ENCODE measurements at regions not wholly inside any gene's neighbourhood (a gene's known extent, or its start where the extent isn't known, plus 50 kb on each side); places are given as distances from the start of the nearest gene placed in this dataset.
A peak's percentile ranks its signal among the peaks of the same experiment; 100 is the strongest.
"Not testable (repeated sequence)": the region's sequence is repeated elsewhere in the genome, so short reads cannot be mapped to it uniquely, and the experiment has no call there.

DNA sequence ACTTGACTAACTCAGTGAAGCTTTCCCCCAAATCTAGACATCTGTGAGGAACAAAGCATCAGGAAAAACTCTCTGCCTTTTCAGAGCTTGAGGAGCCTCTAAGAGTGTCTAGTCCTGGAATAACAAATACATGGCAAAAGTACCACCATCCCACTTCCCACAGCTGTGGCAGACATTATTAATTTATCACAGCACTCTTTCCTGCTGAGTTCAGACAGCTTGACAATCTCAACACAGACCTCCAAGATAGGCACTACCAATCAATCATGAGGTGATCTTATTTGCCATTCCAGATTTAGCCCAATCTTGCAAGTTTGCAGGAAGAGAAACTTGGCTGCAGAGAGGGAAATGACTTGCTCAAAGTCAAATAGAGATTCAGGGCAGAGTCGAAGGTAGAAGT is 202.8 kb downstream of the MN1 start:
- Mint-ChIP-seq H3K27ac (no peak overlapping the region), H3K27me3 (peaks cover 0 to 2% of the 10 kb centered on the region in 2 donors), H3K36me3 (no peaks in the 10 kb centered on the region), H3K4me1 (no peaks in the 10 kb centered on the region), H3K9me3 (peaks cover 0 to 7% (median 0%) of the 10 kb centered on the region in 8 donors), H3K4me3 (no peak overlapping the region)
- no peaks in the 10 kb centered on the region for H3K27me3 ChIP-seq (ENCODE audit: insufficient read depth, low read length)
- DNase-seq = no peak
- no peaks in the 10 kb centered on the region for H3K36me3 ChIP-seq (ENCODE audit: insufficient read depth, low read length)
- no peak overlapping the region for H3K27ac ChIP-seq (ENCODE audit: low read depth, low read length)
- no peaks in the 10 kb centered on the region for H3K9me3 ChIP-seq (ENCODE audit: control insufficient read depth in 1 of 2, low read length in 2 of 2)
- H3K4me3 ChIP-seq (ENCODE audit: low read length in 2 of 2) = no peak overlapping the region
- no peaks in the 10 kb centered on the region for H3K4me1 ChIP-seq (ENCODE audit: insufficient read depth, low read length)
- intact Hi-C loops (cut with micrococcal nuclease) = no loop called here
- ChIA-PET CTCF (ENCODE audit: partially characterized antibody) (no interaction called here), POLR2A (ENCODE audit: partially characterized antibody) (no interaction called here)

DNA sequence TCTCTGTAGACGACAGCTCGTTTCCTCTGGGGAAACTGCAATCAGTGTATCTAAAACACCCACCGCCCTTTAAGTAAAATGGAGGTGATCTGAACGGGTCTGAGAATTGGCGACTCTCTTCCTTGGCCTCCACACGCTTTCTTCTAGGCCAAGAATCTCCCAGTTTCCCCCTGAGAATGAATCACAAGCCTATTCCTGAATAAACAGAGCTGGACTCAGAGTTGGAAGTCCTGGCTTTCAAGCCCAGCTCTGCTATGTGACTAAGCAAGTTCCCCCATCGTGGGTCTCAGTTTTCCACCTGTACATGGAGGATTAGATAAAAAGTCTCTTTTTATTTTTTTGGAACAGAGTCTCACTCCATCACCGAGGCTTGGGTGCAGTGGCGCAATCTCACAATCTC is 200.4 kb downstream of the MN1 start:
- ChIA-PET POLR2A (ENCODE audit: partially characterized antibody) (no interaction called here), CTCF (ENCODE audit: partially characterized antibody) (no interaction called here)
- H3K9me3 ChIP-seq (ENCODE audit: control insufficient read depth in 1 of 2, low read length in 2 of 2) = no peaks in the 10 kb centered on the region
- intact Hi-C loops (cut with micrococcal nuclease) = no loop called here
- no peak overlapping the region for H3K27ac Mint-ChIP-seq
- H3K4me1 ChIP-seq (ENCODE audit: insufficient read depth, low read length) = no peaks in the 10 kb centered on the region
- H3K27ac ChIP-seq (ENCODE audit: low read depth, low read length) = no peak overlapping the region
- no peaks in the 10 kb centered on the region for H3K36me3 Mint-ChIP-seq
- no peak for DNase-seq
- no peak overlapping the region for H3K4me3 Mint-ChIP-seq
- no peaks in the 10 kb centered on the region for H3K36me3 ChIP-seq (ENCODE audit: insufficient read depth, low read length)
- peaks cover 0 to 9% (median 0%) of the 10 kb centered on the region in 8 donors for H3K9me3 Mint-ChIP-seq
- peaks cover 0 to 2% of the 10 kb centered on the region in 2 donors for H3K27me3 Mint-ChIP-seq
- no peak overlapping the region for H3K4me3 ChIP-seq (ENCODE audit: low read length in 2 of 2)
- no peaks in the 10 kb centered on the region for H3K27me3 ChIP-seq (ENCODE audit: insufficient read depth, low read length)
- no peaks in the 10 kb centered on the region for H3K4me1 Mint-ChIP-seq

DNA sequence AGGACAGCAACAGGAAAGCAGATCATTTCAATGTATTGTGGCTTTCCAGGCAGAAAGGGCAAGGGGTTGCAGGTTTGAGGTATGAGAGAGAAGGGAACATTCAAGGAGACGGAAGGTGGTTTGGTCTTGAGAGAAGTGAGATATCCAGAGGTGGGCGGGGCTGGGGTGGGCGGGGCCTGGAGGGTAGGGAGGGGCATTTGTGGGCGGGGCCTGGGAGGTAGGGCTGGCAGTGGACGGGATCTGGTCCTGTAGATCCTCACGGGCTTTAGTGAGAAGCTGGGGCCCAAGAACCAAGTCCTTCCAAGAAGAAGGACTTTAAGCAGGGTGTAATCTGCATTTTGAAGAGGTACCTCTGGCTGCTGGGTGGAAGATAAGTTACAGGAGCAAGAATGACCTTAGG is 199.2 kb downstream of the MN1 start:
- Histone ChIP-seq H3K9me3 (ENCODE audit: control insufficient read depth in 1 of 2, low read length in 2 of 2) (no peaks in the 10 kb centered on the region), H3K4me3 (ENCODE audit: low read length in 2 of 2) (no peak overlapping the region), H3K27me3 (ENCODE audit: insufficient read depth, low read length) (no peaks in the 10 kb centered on the region), H3K4me1 (ENCODE audit: insufficient read depth, low read length) (no peaks in the 10 kb centered on the region), H3K27ac (ENCODE audit: low read depth, low read length) (no peak overlapping the region), H3K36me3 (ENCODE audit: insufficient read depth, low read length) (no peaks in the 10 kb centered on the region)
- Mint-ChIP-seq H3K4me3 (no peak overlapping the region), H3K27ac (peak overlapping the region in 1 of 7 donors; percentile 52), H3K27me3 (peaks cover 0 to 2% of the 10 kb centered on the region in 2 donors), H3K9me3 (peaks cover 0 to 9% (median 0%) of the 10 kb centered on the region in 8 donors), H3K4me1 (no peaks in the 10 kb centered on the region), H3K36me3 (no peaks in the 10 kb centered on the region)
- intact Hi-C loops (cut with micrococcal nuclease) = no loop called here
- ChIA-PET CTCF (ENCODE audit: partially characterized antibody) (no interaction called here), POLR2A (ENCODE audit: partially characterized antibody) (no interaction called here)
- no peak for DNase-seq

DNA sequence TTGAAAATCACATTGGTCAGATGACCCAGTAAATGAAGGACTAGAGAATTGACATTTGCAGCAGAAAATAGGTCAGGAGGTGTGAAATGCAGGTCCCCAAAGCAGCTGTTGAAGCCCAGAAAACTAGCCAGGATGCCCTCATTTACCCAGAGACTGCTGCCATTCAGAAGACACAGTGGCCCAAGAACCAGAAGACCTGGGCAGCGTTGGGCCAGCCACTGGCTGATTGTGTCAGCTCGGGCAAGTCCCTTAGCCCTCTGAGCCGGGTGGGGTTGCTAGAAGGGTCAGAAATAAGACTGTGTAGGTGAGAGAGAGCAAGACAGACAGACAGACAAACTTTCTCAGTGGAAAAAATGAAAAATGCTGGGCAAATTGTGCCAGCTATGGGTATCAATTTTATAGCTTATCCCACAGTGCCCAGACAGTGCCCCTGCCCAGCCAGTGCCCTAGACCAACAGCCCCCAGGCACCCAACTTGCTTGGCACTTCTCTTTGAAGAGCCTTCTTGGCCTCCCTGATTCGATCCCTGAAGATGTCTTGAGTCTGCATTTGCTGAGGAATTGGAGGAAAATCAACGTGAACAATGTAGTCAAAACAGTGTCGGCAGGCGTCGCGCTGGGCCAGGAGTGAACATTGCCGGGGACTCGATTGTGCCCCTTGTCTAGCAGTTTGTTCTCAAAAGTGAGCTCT is 198.3 kb downstream of the MN1 start:
- H3K36me3 Mint-ChIP-seq = no peaks in the 10 kb centered on the region
- no peak for DNase-seq
- H3K4me1 Mint-ChIP-seq = no peaks in the 10 kb centered on the region
- CTCF ChIA-PET (ENCODE audit: partially characterized antibody) = interaction anchor here (0.5 kb wide), 1 partner anchor 1771 kb away, joined by 3 read pairs; no protein-coding TSS in a partner anchor
- intact Hi-C loops (cut with micrococcal nuclease) = no loop called here
- Histone ChIP-seq H3K36me3 (ENCODE audit: insufficient read depth, low read length) (no peaks in the 10 kb centered on the region), H3K9me3 (ENCODE audit: control insufficient read depth in 1 of 2, low read length in 2 of 2) (no peaks in the 10 kb centered on the region), H3K4me3 (ENCODE audit: low read length in 2 of 2) (no peak overlapping the region), H3K4me1 (ENCODE audit: insufficient read depth, low read length) (no peaks in the 10 kb centered on the region), H3K27me3 (ENCODE audit: insufficient read depth, low read length) (no peaks in the 10 kb centered on the region), H3K27ac (ENCODE audit: low read depth, low read length) (no peak overlapping the region)
- POLR2A ChIA-PET (ENCODE audit: partially characterized antibody) = no interaction called here
- peaks cover 0 to 2% of the 10 kb centered on the region in 2 donors for H3K27me3 Mint-ChIP-seq
- no peak overlapping the region for H3K27ac Mint-ChIP-seq
- H3K4me3 Mint-ChIP-seq = no peak overlapping the region
- peaks cover 0 to 9% (median 0%) of the 10 kb centered on the region in 8 donors for H3K9me3 Mint-ChIP-seq

DNA sequence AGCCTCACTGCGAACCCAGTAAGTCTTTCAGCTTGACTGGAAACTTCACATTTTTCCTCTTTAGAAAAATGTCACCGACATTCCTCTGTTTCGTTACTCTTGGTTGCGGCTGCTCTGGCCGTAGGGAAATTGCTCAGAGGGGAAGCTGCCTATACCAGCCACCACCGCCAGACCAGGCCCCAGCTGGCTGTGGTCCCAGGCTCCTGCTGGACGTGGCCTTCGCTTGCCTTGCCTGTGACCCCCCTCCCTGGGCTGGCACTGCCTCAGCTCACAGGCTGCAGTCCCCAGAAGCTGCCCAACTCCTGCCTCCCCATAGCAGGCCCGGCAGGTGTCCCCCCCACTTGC is 197.8 kb downstream of the MN1 start:
- no peak for DNase-seq
- intact Hi-C loops (cut with micrococcal nuclease) = no loop called here
- ChIA-PET CTCF (ENCODE audit: partially characterized antibody) (no interaction called here), POLR2A (ENCODE audit: partially characterized antibody) (no interaction called here)
- Mint-ChIP-seq H3K27me3 (peaks cover 0 to 2% of the 10 kb centered on the region in 2 donors), H3K27ac (no peak overlapping the region), H3K9me3 (peaks cover 0 to 9% (median 0%) of the 10 kb centered on the region in 8 donors), H3K4me3 (no peak overlapping the region), H3K36me3 (no peaks in the 10 kb centered on the region), H3K4me1 (no peaks in the 10 kb centered on the region)
- Histone ChIP-seq H3K27me3 (ENCODE audit: insufficient read depth, low read length) (no peaks in the 10 kb centered on the region), H3K27ac (ENCODE audit: low read depth, low read length) (no peak overlapping the region), H3K9me3 (ENCODE audit: control insufficient read depth in 1 of 2, low read length in 2 of 2) (no peaks in the 10 kb centered on the region), H3K4me1 (ENCODE audit: insufficient read depth, low read length) (no peaks in the 10 kb centered on the region), H3K4me3 (ENCODE audit: low read length in 2 of 2) (no peak overlapping the region), H3K36me3 (ENCODE audit: insufficient read depth, low read length) (no peaks in the 10 kb centered on the region)

DNA sequence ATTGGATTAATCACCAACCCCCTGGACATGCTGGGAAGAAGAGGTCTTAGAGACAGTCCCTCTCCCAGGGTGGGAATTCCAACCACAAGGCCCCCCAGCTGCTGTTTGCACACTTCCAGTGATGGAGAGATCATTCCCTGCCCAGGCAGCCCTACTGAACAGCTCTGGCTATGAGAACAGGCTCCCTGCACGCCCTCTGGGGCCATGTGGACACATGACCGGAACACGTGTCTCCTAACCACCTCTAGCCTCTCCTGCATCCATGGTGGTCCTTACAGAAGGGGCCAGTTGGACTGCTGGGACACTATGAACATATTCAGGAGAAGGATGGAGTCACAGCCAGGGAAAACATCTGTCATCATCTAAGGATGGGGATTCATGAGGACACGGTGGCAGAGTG is 196.2 kb downstream of the MN1 start:
- H3K27me3 Mint-ChIP-seq = peaks cover 0 to 2% of the 10 kb centered on the region in 2 donors
- no peaks in the 10 kb centered on the region for H3K36me3 Mint-ChIP-seq
- CTCF ChIA-PET (ENCODE audit: partially characterized antibody) = no interaction called here
- no peak overlapping the region for H3K4me3 Mint-ChIP-seq
- H3K4me1 ChIP-seq (ENCODE audit: insufficient read depth, low read length) = no peaks in the 10 kb centered on the region
- H3K4me3 ChIP-seq (ENCODE audit: low read length in 2 of 2) = no peak overlapping the region
- intact Hi-C loops (cut with micrococcal nuclease) = no loop called here
- H3K27ac Mint-ChIP-seq = no peak overlapping the region
- H3K9me3 Mint-ChIP-seq = peaks cover 0 to 9% (median 0%) of the 10 kb centered on the region in 8 donors
- no peak for DNase-seq
- no peaks in the 10 kb centered on the region for H3K9me3 ChIP-seq (ENCODE audit: control insufficient read depth in 1 of 2, low read length in 2 of 2)
- no peak overlapping the region for H3K27ac ChIP-seq (ENCODE audit: low read depth, low read length)
- no peaks in the 10 kb centered on the region for H3K4me1 Mint-ChIP-seq
- POLR2A ChIA-PET (ENCODE audit: partially characterized antibody) = no interaction called here
- no peaks in the 10 kb centered on the region for H3K27me3 ChIP-seq (ENCODE audit: insufficient read depth, low read length)
- H3K36me3 ChIP-seq (ENCODE audit: insufficient read depth, low read length) = no peaks in the 10 kb centered on the region

DNA sequence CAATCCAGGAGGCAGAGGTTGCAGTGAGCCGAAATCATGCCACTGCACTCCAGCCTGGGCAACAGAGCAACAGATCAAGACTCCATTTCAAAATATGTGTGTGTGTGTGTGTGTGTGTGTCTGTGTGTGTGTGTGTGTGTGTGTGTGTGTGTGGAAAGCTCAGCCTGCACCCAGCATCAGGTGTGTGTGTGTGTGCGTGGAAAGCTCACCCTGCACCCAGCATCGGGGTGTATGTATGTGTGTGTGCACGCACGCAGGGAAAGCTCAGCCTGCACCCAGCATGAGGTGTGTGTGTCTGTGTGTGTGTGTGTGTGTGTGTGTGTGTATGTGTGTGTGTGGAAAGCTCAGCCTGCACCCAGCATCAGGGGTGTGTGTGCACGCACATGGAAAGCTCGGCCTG is 193.8 kb downstream of the MN1 start:
- H3K36me3 ChIP-seq (ENCODE audit: insufficient read depth, low read length); H3K27me3 Mint-ChIP-seq; H3K27ac ChIP-seq (ENCODE audit: low read depth, low read length); H3K9me3 ChIP-seq (ENCODE audit: control insufficient read depth in 1 of 2, low read length in 2 of 2); POLR2A ChIA-PET (ENCODE audit: partially characterized antibody); H3K4me3 ChIP-seq (ENCODE audit: low read length in 2 of 2); H3K9me3 Mint-ChIP-seq; H3K4me1 ChIP-seq (ENCODE audit: insufficient read depth, low read length); H3K27me3 ChIP-seq (ENCODE audit: insufficient read depth, low read length); H3K4me3 Mint-ChIP-seq; DNase-seq; H3K36me3 Mint-ChIP-seq; H3K27ac Mint-ChIP-seq; CTCF ChIA-PET (ENCODE audit: partially characterized antibody); H3K4me1 Mint-ChIP-seq; intact Hi-C loops (cut with micrococcal nuclease): not testable (repeated sequence)

DNA sequence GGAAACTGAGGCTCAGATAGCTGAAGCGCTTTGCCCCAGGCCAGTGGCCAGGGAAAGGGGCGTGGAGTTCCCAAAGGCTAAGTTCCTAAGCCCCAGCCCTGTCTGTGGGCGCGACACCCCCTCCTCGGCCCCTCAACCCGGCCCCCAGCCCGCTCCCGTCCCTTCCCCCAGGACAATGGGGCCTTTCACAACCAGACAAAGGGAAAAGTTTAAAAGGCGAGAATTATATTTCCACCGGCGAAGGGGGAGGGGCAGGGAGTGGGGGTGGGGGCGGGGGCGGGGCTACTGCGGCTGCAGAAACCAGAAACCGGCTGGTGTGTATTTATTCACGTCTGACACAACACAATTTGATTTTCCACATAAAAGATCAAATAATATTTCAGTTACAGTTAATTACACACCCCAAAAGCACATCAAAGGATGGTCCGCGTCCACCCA is 192.1 kb downstream of the MN1 start:
- H3K27ac Mint-ChIP-seq = no peak overlapping the region

More for the DNA sequence above, 192.1 kb downstream of the MN1 start:
- no peak for DNase-seq
- H3K36me3 ChIP-seq (ENCODE audit: insufficient read depth, low read length) = no peaks in the 10 kb centered on the region
- H3K4me1 Mint-ChIP-seq = no peaks in the 10 kb centered on the region
- H3K27ac ChIP-seq (ENCODE audit: low read depth, low read length) = no peak overlapping the region
- ChIA-PET POLR2A (ENCODE audit: partially characterized antibody) (no interaction called here), CTCF (ENCODE audit: partially characterized antibody) (interaction anchor here (0.6 kb wide), 1 partner anchor 82 kb away, joined by 3 read pairs; no protein-coding TSS in a partner anchor)
- peaks cover 0 to 3% (median 0%) of the 10 kb centered on the region in 8 donors for H3K9me3 Mint-ChIP-seq
- H3K36me3 Mint-ChIP-seq = no peaks in the 10 kb centered on the region
- no peaks in the 10 kb centered on the region for H3K9me3 ChIP-seq (ENCODE audit: control insufficient read depth in 1 of 2, low read length in 2 of 2)
- H3K27me3 Mint-ChIP-seq = peaks cover 8 to 10% of the 10 kb centered on the region in 2 donors
- no peaks in the 10 kb centered on the region for H3K4me1 ChIP-seq (ENCODE audit: insufficient read depth, low read length)
- no peaks in the 10 kb centered on the region for H3K27me3 ChIP-seq (ENCODE audit: insufficient read depth, low read length)
- intact Hi-C loops (cut with micrococcal nuclease) = no loop called here
- H3K4me3 ChIP-seq (ENCODE audit: low read length in 2 of 2) = no peak overlapping the region
- H3K4me3 Mint-ChIP-seq = no peak overlapping the region

Measured in CD4-positive, alpha-beta memory T cell (primary cell).